Fibroblast of the aortic adventitia (primary cell): ENCODE measurements at regions not wholly inside any gene's neighbourhood (a gene's known extent, or its start where the extent isn't known, plus 50 kb on each side); places are given as distances from the start of the nearest gene placed in this dataset.

Experiments used
- DNase-seq: peaks from one replicate; pipeline ENCODE4 v3.0.0-alpha.2; 2010; ENCODE audit warnings: low read depth
- H3K4me3 ChIP-seq: 2 replicates; pipeline ENCODE4 v1.5.1; 2011; ENCODE audit warnings: low read depth, mild to moderate bottlenecking, control low read depth, low read length, moderate library complexity
- TF ChIP-seq, protein P1 (sequence below): IDR thresholded peaks from 2 replicates; pipeline ENCODE4 v1.5.1; 2011; ENCODE audit warnings: mild to moderate bottlenecking, low read length, control low read depth, inconsistent platforms; ENCODE audit not compliant: insufficient read depth

DNA sequence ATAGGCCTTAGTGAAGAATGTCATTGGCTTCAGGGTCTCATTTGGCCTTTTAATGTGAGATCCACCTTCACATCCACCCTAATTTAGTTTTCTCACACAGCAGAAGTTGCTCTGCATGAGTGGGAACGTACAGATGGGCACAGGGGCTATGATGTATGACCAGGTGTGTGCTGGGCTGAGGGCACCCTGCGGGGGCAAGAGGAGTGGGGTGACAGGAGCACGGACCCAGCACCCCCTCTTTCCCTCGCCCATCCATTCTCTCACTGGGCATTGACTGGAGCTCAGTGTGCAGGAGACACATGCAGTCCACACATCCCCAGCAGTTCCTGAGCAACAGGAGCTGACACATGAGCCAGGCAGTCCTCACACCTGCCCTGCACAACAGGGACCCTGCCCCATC lies 95.1 kb upstream of the PPP2R2D start:
- no peak for DNase-seq
- TF ChIP-seq, protein P1, sequence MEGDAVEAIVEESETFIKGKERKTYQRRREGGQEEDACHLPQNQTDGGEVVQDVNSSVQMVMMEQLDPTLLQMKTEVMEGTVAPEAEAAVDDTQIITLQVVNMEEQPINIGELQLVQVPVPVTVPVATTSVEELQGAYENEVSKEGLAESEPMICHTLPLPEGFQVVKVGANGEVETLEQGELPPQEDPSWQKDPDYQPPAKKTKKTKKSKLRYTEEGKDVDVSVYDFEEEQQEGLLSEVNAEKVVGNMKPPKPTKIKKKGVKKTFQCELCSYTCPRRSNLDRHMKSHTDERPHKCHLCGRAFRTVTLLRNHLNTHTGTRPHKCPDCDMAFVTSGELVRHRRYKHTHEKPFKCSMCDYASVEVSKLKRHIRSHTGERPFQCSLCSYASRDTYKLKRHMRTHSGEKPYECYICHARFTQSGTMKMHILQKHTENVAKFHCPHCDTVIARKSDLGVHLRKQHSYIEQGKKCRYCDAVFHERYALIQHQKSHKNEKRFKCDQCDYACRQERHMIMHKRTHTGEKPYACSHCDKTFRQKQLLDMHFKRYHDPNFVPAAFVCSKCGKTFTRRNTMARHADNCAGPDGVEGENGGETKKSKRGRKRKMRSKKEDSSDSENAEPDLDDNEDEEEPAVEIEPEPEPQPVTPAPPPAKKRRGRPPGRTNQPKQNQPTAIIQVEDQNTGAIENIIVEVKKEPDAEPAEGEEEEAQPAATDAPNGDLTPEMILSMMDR: no peak
- H3K4me3 ChIP-seq: no peak overlapping the region

DNA sequence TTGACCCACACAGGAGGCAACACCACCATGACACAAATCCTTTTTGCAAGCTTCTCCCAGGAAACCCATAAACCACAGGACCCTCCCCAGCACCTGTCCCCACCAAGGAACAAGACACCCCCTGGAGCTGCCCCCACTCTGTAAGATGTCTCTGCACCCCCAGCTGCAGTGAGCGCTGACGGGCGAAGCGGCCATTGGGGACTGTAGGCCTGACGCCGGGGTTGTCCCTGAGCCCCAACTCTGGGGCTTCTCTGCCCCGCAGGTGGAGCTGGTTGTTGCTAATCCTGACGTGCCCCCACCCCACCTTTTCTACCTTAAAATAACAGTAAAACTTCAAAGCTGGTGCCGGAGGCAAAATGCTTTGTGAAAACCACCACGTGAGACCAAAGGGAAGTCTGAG lies 94.7 kb upstream of the PPP2R2D start:
- no peak for DNase-seq
- TF ChIP-seq, protein P1: no peak

DNA sequence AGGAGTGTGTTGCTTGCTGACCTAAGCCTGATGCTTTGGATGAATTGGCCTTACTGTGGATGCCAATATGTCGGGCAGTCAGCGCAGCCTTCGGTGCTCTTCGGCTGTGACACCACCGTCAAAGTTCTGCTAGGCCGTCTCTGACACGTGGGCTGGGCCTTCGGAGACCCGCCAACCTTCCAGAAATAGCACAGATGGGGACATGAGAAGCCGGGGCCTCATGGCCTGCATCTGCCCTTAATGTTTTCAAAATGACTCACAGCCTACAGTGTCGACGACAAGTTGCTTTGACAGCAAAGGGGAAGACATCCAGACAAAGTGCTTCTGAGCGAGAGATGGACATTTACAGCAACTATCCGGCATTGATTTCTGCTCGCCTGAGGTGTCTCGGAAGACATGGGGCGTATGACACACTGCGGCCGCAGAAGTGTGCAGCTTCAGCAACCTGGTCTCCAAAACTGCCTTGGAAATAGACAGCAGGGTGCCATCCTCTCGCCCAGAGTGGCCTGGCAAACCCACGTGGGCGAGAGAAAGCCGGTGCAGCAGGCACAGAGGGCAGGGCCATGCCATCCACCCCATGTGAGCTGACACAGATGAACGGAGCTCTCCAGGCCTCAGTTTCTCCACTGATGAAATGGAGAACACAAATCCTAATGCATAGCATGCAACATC lies 94.0 kb upstream of the PPP2R2D start:
- TF ChIP-seq, protein P1: no peak
- DNase-seq: no peak
- H3K4me3 ChIP-seq: no peak overlapping the region

More for the DNA sequence above, 94.7 kb upstream of the PPP2R2D start:
- H3K4me3 ChIP-seq: no peak overlapping the region

DNA sequence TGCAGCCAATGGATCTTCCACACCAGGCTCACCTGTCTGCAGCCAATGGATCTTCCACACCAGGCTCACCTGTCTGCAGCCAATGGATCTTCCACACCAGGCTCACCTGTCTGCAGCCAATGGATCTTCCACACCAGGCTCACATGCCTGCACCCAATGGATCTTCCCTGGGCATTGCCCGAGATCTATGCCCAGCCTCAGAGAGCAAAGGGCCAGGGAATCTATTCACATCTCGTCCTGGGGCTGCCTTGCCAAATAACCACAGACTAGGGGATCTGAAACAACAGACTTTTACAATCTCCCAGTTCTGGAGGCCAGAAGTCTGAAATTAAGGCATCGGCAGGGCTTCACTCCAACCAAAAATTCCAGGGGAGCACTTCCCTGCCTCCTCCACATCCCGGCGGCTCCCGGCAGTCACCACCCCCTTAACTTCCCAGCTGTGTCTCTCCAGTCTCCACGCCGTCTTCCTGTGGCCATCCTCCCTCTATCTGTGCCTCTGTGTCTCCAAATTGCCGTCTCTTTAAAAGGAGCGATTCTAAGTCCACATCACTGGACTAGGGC lies 92.4 kb upstream of the PPP2R2D start:
- TF ChIP-seq, protein P1: no peak
- DNase-seq: no peak
- no peak overlapping the region for H3K4me3 ChIP-seq

DNA sequence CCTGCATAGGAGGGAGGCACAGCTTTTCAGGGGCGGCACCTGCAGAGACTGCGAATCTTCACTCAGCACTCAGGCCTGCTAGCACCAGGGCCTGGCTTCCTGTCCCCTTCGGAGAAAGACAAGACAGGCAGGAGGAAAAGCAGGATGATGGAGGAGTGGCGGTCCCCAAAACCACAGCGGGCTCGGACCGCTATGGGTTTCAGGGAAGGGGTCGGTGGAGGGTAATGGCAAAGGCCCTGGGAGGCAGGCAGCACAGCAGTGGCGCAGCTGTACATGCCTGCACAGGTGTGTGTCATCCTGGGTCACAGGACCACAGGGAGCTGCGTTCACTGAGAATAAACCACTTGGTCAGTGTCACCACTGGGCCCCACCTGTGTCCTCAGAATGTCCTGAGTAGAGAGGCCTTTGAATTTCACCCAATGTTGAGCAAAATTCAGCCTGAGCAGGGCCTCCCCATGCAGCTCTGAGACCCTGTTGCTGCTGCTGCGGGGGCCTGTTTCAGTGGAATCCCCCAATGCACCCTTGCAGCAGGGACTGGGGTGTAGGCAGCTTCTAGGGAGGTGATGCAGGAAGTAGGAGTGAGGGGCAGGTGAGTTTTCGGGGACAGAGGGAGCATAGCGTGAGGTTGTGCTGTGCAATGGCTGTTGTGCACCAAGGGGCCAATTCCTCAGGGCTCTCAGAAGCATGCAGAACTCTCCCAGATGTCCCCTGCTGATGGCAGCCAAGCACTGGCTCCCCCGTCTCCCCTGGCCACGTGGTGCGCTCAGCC lies 90.6 kb upstream of the PPP2R2D start:
- no peak for DNase-seq
- no peak overlapping the region for H3K4me3 ChIP-seq
- TF ChIP-seq, protein P1: no peak

DNA sequence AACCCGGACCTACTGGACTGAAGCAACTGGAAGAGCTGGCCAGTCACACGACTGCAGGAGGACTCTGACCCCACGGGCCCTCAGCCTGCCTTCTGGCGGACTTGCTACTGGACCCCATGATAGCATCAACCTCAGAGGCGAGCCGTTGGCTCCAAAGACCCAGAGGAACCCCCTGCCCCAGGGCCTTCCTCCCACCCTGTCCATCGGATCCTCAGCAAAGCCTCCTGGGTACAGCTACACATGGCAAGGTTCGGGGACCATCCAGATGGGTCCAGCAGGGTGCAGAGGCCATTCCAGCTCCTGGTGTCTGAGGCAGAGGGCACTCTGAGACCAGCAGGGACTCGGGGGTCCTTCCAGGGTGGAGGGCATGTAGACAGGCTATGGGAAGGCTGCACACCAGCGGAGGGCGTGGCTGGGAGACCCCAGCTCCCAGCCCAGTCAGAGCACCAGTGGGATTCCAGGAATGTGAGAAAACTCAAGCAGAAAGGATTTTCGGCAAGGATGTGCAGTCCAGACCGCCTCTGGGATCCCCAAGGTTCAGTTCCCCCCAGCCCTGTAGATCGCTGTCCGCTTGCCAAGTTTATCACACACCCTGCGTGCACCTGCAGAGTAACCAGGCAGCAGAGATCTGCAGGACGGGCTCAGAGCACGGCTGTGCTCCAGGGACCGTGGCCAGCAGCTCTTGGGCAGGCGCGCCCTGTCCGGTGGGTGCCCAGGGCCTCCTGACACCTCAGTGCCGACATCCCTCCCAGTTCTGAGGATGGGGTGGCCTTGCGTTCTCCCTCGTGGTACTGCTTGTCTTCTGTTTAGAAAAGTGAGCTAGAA lies 89.8 kb upstream of the PPP2R2D start:
- DNase-seq: no peak
- H3K4me3 ChIP-seq: no peak overlapping the region
- TF ChIP-seq, protein P1: no peak
